Mesendoderm (in vitro differentiated cells): ENCODE measurements at regions not wholly inside any gene's neighbourhood (a gene's known extent, or its start where the extent isn't known, plus 50 kb on each side); places are given as distances from the start of the nearest gene placed in this dataset.

Source experiments
- DNase-seq: peaks from one replicate; pipeline ENCODE4 v3.0.0; 2013
- H2AK5ac ChIP-seq: 2 replicates; pipeline ENCODE4 v1.6.1; 2013; ENCODE audit warnings: low read length, inconsistent platforms
- H2BK120ac ChIP-seq: 2 replicates; pipeline ENCODE4 v1.6.1; 2013; ENCODE audit warnings: low read depth, mild to moderate bottlenecking, low read length, moderate library complexity, mixed read lengths
- H2BK15ac ChIP-seq: replicated peaks from 2 replicates; pipeline ENCODE4 v1.6.1; 2013; ENCODE audit warnings: low read depth, mild to moderate bottlenecking, moderate library complexity
- H2BK5ac ChIP-seq: 2 replicates; pipeline ENCODE4 v1.6.1; 2013; ENCODE audit warnings: low read length, inconsistent platforms
- H3K18ac ChIP-seq: 2 replicates; pipeline ENCODE4 v1.6.1; 2013; ENCODE audit warnings: mild to moderate bottlenecking, low read length, mixed read lengths
- H3K23ac ChIP-seq: one replicate; pipeline ENCODE4 v1.6.1; 2013; ENCODE audit warnings: low read length
- H3K27ac ChIP-seq: 2 replicates; pipeline ENCODE4 v1.5.1; 2013; ENCODE audit warnings: low read depth, mild to moderate bottlenecking, inconsistent platforms, low read length, moderate library complexity
- H3K27me3 ChIP-seq: 2 replicates; pipeline ENCODE4 v1.6.1; 2013; ENCODE audit warnings: low read length, control low read depth, mild to moderate bottlenecking, inconsistent platforms; ENCODE audit not compliant: insufficient read depth, poor library complexity
- H3K36me3 ChIP-seq: 2 replicates; pipeline ENCODE4 v1.6.1; 2013; ENCODE audit warnings: low read length, inconsistent platforms; ENCODE audit not compliant: control insufficient read depth, insufficient read depth
- H3K4ac ChIP-seq: one replicate; pipeline ENCODE4 v1.6.1; 2013; ENCODE audit warnings: low read depth, mild to moderate bottlenecking, low read length, moderate library complexity
- H3K4me1 ChIP-seq: 2 replicates; pipeline ENCODE4 v1.6.1; 2013; ENCODE audit warnings: low read depth, low read length, inconsistent platforms; ENCODE audit not compliant: control insufficient read depth
- H3K4me2 ChIP-seq: 2 replicates; pipeline ENCODE4 v1.6.1; 2013; ENCODE audit warnings: low read length
- H3K4me3 ChIP-seq: 2 replicates; pipeline ENCODE4 v1.5.1; 2013; ENCODE audit warnings: mild to moderate bottlenecking, low read length
- H3K56ac ChIP-seq: one replicate; pipeline ENCODE4 v1.6.1; 2013; ENCODE audit warnings: low read length
- H3K79me1 ChIP-seq: 2 replicates; pipeline ENCODE4 v1.6.1; 2013; ENCODE audit warnings: low read length, inconsistent platforms
- H3K79me2 ChIP-seq: 2 replicates; pipeline ENCODE4 v1.6.1; 2013; ENCODE audit warnings: mild to moderate bottlenecking, low read length; ENCODE audit not compliant: control insufficient read depth, insufficient read depth
- H3K9ac ChIP-seq: 2 replicates; pipeline ENCODE4 v1.6.1; 2013; ENCODE audit warnings: low read length, inconsistent platforms
- H4K5ac ChIP-seq: one replicate; pipeline ENCODE4 v1.6.1; 2013; ENCODE audit warnings: low read length
- H4K8ac ChIP-seq: one replicate; pipeline ENCODE4 v1.6.1; 2013; ENCODE audit warnings: low read depth, mild to moderate bottlenecking, control low read depth, low read length, moderate library complexity
- WGBS: extraction: QIAGEN DNeasy Blood & Tissue Kit; methylation state at CpG from one replicate; pipeline ENCODE4 v1.1.7; 2013; ENCODE audit warnings: low lambda C conversion rate, missing lambda C conversion rate; ENCODE audit not compliant: insufficient coverage; ENCODE audit errors: extremely low coverage; 5-methylcytosine and 5-hydroxymethylcytosine counted together

- H3K27ac ChIP-seq, result no peak overlapping the region
Observed at GRCh38 chr16:51755039-51755501, 604.0 kb upstream of the SALL1 start.

GRCh38 chr16:51753467-51754127, 602.5 kb upstream of the SALL1 start:
- Histone ChIP-seq H3K4ac (no peak overlapping the region), H3K79me1 (no peaks in the 10 kb centered on the region), H2BK15ac (no peak overlapping the region), H3K4me3 (no peak overlapping the region), H3K27ac (no peak overlapping the region), H2BK5ac (no peak overlapping the region), H3K4me2 (no peak overlapping the region), H2AK5ac (no peak overlapping the region), H3K27me3 (no peaks in the 10 kb centered on the region), H4K5ac (no peak overlapping the region), H3K4me1 (peaks cover 4% of the 10 kb centered on the region), H3K36me3 (no peaks in the 10 kb centered on the region), H3K18ac (no peak overlapping the region), H3K23ac (no peak overlapping the region), H4K8ac (no peak overlapping the region), H3K9ac (no peak overlapping the region), H3K79me2 (no peaks in the 10 kb centered on the region), H3K56ac (no peak overlapping the region), H2BK120ac (no peak overlapping the region)
- WGBS, result no CpG with 5 or more reads among the region's 1 CpG
- no peak for DNase-seq

More at GRCh38 chr16:51755039-51755501, 604.0 kb upstream of the SALL1 start:
- H4K5ac ChIP-seq, result no peak overlapping the region
- H2BK120ac ChIP-seq, result no peak overlapping the region
- no peak overlapping the region for H3K4ac ChIP-seq
- no peak overlapping the region for H3K4me2 ChIP-seq
- H2AK5ac ChIP-seq, result no peak overlapping the region
- no peak overlapping the region for H3K9ac ChIP-seq
- DNase-seq, result peak; percentile 62
- H3K36me3 ChIP-seq, result no peaks in the 10 kb centered on the region
- H3K27me3 ChIP-seq, result no peaks in the 10 kb centered on the region
- no peak overlapping the region for H4K8ac ChIP-seq
- peaks cover 4% of the 10 kb centered on the region for H3K4me1 ChIP-seq
- H2BK15ac ChIP-seq, result no peak overlapping the region
- H3K18ac ChIP-seq, result no peak overlapping the region
- peak overlapping the region; percentile 9 for H3K56ac ChIP-seq
- H3K23ac ChIP-seq, result peak overlapping the region; percentile 54
- H3K4me3 ChIP-seq, result no peak overlapping the region
- no CpG with 5 or more reads among the region's 12 CpGs for WGBS
- no peak overlapping the region for H2BK5ac ChIP-seq
- no peaks in the 10 kb centered on the region for H3K79me2 ChIP-seq
- H3K79me1 ChIP-seq, result no peaks in the 10 kb centered on the region

DNA sequence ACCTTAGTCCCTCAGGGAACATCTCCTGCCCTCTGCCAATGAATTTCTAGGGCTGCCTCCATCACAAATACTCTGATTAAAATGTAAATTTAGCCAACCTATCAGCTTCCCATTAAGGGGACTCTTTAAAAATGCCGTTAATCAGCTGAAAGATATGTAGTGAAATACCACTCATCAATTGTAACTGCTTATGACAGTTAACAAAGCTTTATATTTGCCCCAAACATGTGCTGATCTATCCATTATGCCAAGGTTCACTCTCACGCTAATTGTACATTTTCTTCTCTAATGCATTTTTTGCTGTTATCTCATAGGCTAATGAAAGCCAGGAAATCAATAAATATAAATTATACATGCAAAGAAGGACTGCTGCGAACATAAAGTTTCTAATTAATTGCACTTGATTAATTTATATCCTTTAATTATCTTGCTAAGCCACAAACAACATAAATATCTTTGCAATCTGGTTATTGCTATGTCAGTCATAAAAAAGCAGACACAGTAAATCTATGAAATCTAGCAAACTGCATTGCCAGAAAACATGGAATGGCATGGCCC, 601.4 kb upstream of the SALL1 start:
- Histone ChIP-seq H3K27me3 (no peaks in the 10 kb centered on the region), H3K9ac (no peak overlapping the region), H3K18ac (no peak overlapping the region), H3K79me2 (no peaks in the 10 kb centered on the region), H3K36me3 (no peaks in the 10 kb centered on the region), H3K4me1 (peaks cover 4% of the 10 kb centered on the region), H3K79me1 (no peaks in the 10 kb centered on the region), H2AK5ac (no peak overlapping the region), H2BK5ac (no peak overlapping the region), H3K27ac (no peak overlapping the region), H3K4me2 (no peak overlapping the region), H3K4me3 (no peak overlapping the region), H4K5ac (no peak overlapping the region), H3K23ac (no peak overlapping the region), H2BK15ac (no peak overlapping the region), H3K56ac (no peak overlapping the region), H3K4ac (no peak overlapping the region), H2BK120ac (no peak overlapping the region), H4K8ac (no peak overlapping the region)
- DNase-seq, result no peak
- no CpG with 5 or more reads among the region's 3 CpGs for WGBS

- DNase-seq, result no peak
- Histone ChIP-seq H2BK15ac (no peak overlapping the region), H3K4me1 (no peaks in the 10 kb centered on the region), H3K27ac (no peak overlapping the region), H3K56ac (no peak overlapping the region), H2BK120ac (no peak overlapping the region), H3K18ac (no peak overlapping the region), H3K9ac (no peak overlapping the region), H3K79me2 (no peaks in the 10 kb centered on the region), H3K36me3 (no peaks in the 10 kb centered on the region), H3K27me3 (no peaks in the 10 kb centered on the region), H4K8ac (no peak overlapping the region), H2AK5ac (no peak overlapping the region), H3K4me2 (no peak overlapping the region), H3K79me1 (no peaks in the 10 kb centered on the region), H3K4ac (no peak overlapping the region), H2BK5ac (no peak overlapping the region), H4K5ac (no peak overlapping the region), H3K4me3 (no peak overlapping the region), H3K23ac (no peak overlapping the region)
- WGBS, result 100% methylated on average over 2 of the region's 4 CpGs
Observed at GRCh38 chr16:51747329-51747728, 596.3 kb upstream of the SALL1 start.

DNA sequence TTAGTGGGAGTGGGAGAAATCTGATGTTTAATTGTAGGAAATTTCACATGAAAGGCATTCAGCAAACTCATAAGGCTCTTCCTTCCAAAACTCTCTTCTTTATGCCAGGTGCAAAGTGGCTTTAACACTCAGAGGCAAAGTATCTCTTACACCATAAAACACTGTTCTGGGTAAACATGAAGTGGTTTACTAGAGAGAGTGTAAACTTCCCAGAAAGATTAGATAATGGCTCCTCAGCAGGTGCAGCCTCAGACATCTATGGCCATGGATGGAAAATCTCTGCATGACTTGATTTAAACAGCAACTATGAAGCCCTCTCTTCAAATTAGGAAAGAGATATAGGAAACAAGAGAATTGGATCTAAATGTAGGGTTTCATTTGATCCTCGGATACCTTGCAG, 583.1 kb upstream of the SALL1 start:
- no peak for DNase-seq
- no peaks in the 10 kb centered on the region for H3K27me3 ChIP-seq
- no peak overlapping the region for H2AK5ac ChIP-seq
- no peaks in the 10 kb centered on the region for H3K4me1 ChIP-seq
- H3K79me2 ChIP-seq, result no peaks in the 10 kb centered on the region
- no peak overlapping the region for H2BK5ac ChIP-seq
- no peak overlapping the region for H3K4ac ChIP-seq
- H3K4me2 ChIP-seq, result no peak overlapping the region
- no peak overlapping the region for H3K23ac ChIP-seq
- H3K9ac ChIP-seq, result no peak overlapping the region
- H3K56ac ChIP-seq, result no peak overlapping the region
- H3K27ac ChIP-seq, result no peak overlapping the region
- H2BK15ac ChIP-seq, result no peak overlapping the region
- no peak overlapping the region for H3K4me3 ChIP-seq
- no peak overlapping the region for H2BK120ac ChIP-seq
- no peaks in the 10 kb centered on the region for H3K79me1 ChIP-seq
- no CpG with 5 or more reads among the region's 1 CpG for WGBS
- no peak overlapping the region for H4K8ac ChIP-seq
- H3K36me3 ChIP-seq, result no peaks in the 10 kb centered on the region
- no peak overlapping the region for H3K18ac ChIP-seq
- no peak overlapping the region for H4K5ac ChIP-seq

DNA sequence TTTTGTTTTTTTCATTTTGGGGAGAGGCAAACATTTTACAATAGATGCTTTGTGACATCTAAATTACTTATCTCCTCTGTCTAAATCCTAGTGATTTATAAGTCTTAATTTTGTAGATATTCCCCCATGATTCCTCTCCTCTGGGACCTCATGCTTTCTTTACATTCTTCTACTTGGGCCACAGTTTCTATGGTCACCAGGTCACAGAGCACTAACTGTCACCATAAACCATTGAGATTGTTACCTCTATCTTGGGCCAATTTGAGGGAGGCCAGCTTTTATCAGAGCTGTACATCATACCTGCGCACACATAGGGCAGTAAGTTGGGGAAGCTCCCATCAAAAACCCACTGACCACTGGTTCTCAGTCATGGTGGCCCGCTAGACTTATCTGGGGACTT, 582.1 kb upstream of the SALL1 start:
- no peak overlapping the region for H2BK120ac ChIP-seq
- no peak overlapping the region for H3K27ac ChIP-seq
- no peak overlapping the region for H3K23ac ChIP-seq
- H2BK5ac ChIP-seq, result no peak overlapping the region
- no peaks in the 10 kb centered on the region for H3K27me3 ChIP-seq
- H3K4me1 ChIP-seq, result no peaks in the 10 kb centered on the region
- WGBS, result no CpG with 5 or more reads among the region's 2 CpGs
- no peak overlapping the region for H4K8ac ChIP-seq
- H3K79me1 ChIP-seq, result no peaks in the 10 kb centered on the region
- H3K56ac ChIP-seq, result no peak overlapping the region
- H3K79me2 ChIP-seq, result no peaks in the 10 kb centered on the region
- no peak overlapping the region for H3K9ac ChIP-seq
- no peaks in the 10 kb centered on the region for H3K36me3 ChIP-seq
- H4K5ac ChIP-seq, result no peak overlapping the region
- H3K4me3 ChIP-seq, result no peak overlapping the region
- H3K4me2 ChIP-seq, result no peak overlapping the region
- H3K4ac ChIP-seq, result no peak overlapping the region
- no peak overlapping the region for H2BK15ac ChIP-seq
- no peak overlapping the region for H2AK5ac ChIP-seq
- no peak overlapping the region for H3K18ac ChIP-seq
- DNase-seq, result no peak
